ENCODE measurements at regions not wholly inside any gene's neighbourhood (a gene's known extent, or its start where the extent isn't known, plus 50 kb on each side); places are given as distances from the start of the nearest gene placed in this dataset.

- TF ChIP-seq MAX (IDR thresholded peaks at IDR 0.05; ENCODE audit: low read depth, low read length) (no peak), CTCF (IDR thresholded peaks at IDR 0.05; ENCODE audit: low read depth, low read length) (no peak), POLR2A (IDR thresholded peaks at IDR 0.05; ENCODE audit: extremely low read depth, insufficient read length) (no peak)
Measured at GRCh38 chr14:106023411-106023810, 497.0 kb downstream of the TMEM121 start.

All from NB4 (cell line).